Neural cell (in vitro differentiated cells): ENCODE measurements at regions not wholly inside any gene's neighbourhood (a gene's known extent, or its start where the extent isn't known, plus 50 kb on each side); places are given as distances from the start of the nearest gene placed in this dataset.

ENCODE experiments used
- EZH2 ChIP-seq: fragments of 200-600, 300-800 bp; shearing (Covaris generic), sonication (generic); IDR thresholded peaks from 2 replicates; pipeline ENCODE4 v1.6.1; 2014; ENCODE audit warnings: antibody characterized with exemption, low read length, borderline replicate concordance, mild to moderate bottlenecking; ENCODE audit not compliant: insufficient read depth, poor library complexity, severe bottlenecking
- TF ChIP-seq, protein P1 (sequence below): fragments of 450-650 bp; IDR thresholded peaks from 2 replicates; pipeline ENCODE4 v1.5.1; 2014; ENCODE audit warnings: antibody characterized with exemption, mild to moderate bottlenecking, moderate library complexity; ENCODE audit not compliant: poor library complexity, severe bottlenecking

DNA sequence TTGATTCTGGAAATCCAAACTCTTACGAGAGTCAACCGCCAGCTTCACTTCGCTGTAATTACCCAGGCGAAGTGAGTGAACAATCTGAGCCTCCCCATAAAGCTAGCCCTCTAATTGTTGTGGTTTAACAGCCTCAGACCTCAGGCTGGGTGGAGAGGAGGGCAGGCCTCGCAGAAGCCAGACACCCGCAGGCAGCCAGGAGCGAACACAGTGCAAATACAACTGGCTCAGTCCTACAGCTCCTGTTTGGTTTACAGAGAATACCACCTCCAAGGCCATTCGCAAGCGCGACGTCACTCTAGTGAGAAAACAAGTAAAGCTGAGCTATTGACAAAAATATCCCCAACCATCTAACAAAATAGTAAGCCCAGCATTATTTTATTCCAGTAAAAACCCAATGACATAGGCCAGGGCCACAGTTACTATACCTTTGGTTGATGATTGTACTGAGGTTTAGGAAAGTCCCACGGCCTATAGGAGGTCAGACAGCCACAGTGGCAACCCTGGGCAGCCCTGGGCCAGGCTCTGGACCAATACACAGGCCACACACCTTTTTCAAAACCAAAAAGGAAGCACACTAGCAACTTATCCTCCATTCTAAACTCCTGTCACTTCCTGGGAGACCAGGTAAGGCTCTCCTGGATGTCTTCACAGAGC lies 163.3 kb downstream of the ETS2 start:
- no peak for TF ChIP-seq EZH2
- TF ChIP-seq, protein P1, sequence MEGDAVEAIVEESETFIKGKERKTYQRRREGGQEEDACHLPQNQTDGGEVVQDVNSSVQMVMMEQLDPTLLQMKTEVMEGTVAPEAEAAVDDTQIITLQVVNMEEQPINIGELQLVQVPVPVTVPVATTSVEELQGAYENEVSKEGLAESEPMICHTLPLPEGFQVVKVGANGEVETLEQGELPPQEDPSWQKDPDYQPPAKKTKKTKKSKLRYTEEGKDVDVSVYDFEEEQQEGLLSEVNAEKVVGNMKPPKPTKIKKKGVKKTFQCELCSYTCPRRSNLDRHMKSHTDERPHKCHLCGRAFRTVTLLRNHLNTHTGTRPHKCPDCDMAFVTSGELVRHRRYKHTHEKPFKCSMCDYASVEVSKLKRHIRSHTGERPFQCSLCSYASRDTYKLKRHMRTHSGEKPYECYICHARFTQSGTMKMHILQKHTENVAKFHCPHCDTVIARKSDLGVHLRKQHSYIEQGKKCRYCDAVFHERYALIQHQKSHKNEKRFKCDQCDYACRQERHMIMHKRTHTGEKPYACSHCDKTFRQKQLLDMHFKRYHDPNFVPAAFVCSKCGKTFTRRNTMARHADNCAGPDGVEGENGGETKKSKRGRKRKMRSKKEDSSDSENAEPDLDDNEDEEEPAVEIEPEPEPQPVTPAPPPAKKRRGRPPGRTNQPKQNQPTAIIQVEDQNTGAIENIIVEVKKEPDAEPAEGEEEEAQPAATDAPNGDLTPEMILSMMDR = no peak
